HS-5 (cell line): ENCODE measurements at regions not wholly inside any gene's neighbourhood (a gene's known extent, or its start where the extent isn't known, plus 50 kb on each side); places are given as distances from the start of the nearest gene placed in this dataset.
"Not testable (repeated sequence)": the region's sequence is repeated elsewhere in the genome, so short reads cannot be mapped to it uniquely, and the experiment has no call there.

Experiments used
- DNase-seq: peaks from one replicate; pipeline ENCODE4 v3.0.0-alpha.2; 2012; ENCODE audit warnings: low read depth

DNA sequence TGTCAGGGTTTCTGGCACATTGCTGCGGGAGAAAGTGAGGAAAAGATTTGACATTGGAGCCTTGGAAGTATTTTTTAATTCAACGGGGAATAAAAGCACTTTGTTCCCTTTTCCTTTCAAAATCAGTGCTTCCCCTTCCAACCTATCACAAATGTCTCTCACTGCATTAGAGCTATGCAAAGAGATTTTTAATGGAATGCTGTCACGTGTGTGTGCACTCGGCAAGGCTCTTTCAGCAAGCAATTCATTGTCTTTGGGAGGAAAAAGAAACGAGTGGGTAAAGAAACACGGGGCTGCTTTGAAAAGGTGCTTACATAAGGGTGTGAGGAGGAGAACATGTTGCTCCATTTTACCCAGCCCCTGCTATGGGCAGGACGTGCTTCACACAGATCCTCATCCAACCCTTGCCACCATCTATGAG, 490.4 kb upstream of the PROK2 start:
- no peak for DNase-seq

- peak; percentile 46 for DNase-seq
Measured at GRCh38 chr3:72274493-72275330, 489.8 kb upstream of the PROK2 start.

- DNase-seq = no peak
Measured at GRCh38 chr3:72273615-72274014, 488.7 kb upstream of the PROK2 start.

- no peak for DNase-seq
Measured at GRCh38 chr3:72272356-72272755, 487.4 kb upstream of the PROK2 start.

DNA sequence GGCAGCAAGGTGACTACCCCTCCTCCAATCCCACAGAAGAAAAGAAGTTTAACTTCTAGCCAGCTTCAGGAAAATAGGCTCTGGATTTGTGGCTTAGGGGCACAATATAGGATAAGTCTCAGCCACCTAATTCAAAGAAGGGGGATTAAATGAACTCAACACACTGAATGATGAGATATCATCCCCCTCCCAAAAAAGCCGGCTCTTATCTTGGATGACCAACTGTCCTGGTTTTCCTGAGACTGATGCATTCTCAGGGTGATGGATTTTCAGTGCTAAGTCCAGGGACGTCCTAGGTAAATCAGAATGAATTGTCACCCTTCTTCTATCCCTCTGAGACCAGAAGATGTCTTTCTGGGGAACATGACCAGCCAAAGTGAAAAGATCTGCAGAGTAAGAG, 487.0 kb upstream of the PROK2 start:
- no peak for DNase-seq

GRCh38 chr3:72271216-72271615, 486.3 kb upstream of the PROK2 start:
- DNase-seq = no peak

GRCh38 chr3:72270730-72271129, 485.8 kb upstream of the PROK2 start:
- no peak for DNase-seq

DNA sequence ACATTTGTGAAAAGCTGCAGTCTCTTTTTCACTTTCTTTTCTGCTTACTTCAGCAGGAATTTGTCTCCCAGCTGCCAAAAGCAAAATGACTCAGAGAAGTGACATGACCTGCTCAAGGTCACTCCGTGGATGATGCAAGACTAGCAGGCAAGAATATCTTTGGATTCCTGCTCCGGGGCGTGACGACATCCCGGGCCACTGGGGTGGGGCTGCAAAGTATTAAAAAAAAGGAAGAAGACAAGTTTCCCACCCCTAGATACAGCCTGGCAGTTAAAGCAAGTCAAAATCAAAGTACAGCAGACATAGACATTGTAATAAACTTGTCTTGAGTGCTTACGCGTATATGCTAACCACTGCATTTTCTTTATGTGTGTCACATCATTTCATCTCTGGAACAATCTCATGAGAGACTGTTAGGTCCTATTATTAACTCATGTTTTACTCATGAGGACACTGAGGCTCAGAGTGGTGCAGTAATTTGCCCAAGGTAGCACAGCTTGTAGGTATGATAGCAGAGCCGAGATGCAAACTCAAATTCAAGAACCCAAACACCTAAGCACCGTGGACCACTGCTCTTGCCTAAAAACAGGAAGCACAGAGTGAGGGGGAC, 485.2 kb upstream of the PROK2 start:
- DNase-seq = peak; percentile 69

DNA sequence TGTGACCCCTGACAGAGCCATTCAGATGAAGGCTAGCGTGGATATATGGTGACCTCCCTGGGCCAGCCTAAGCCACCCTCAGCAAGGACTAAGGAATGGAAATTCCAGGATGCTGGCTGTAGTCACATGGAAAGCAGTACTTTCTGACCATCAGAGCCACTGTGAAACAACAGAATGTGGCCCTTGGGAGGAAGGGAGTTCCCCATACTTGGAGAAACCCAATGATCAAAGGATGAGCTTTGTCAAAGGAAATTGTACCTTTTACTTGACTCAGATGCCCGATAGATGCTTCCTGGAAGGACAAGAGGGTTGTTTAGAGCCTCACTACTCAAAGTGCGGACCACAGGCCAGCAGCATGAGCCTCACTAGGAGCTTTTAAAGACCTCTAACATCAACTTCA, 484.5 kb upstream of the PROK2 start:
- no peak for DNase-seq

- not testable (repeated sequence) for DNase-seq
Measured at GRCh38 chr3:72266921-72267524, 482.1 kb upstream of the PROK2 start.

DNA sequence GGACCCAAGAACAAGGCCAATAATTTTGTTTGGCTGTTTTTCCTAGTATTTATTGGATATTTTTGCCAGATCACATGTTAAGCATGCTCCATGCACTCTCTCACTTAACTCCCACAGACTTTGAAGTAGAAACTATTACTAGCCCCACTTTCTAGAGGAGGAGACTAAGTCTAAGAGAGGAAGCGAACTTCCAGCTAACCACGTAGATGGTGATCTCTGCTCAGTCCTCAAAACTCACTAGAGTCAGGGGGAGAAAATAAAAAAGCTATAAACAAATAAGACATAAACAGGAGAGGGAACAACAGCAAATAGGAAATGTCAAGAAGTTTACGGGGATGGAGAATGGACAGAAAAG, 481.0 kb upstream of the PROK2 start:
- DNase-seq = no peak

- no peak for DNase-seq
Measured at GRCh38 chr3:72265256-72266015, 480.5 kb upstream of the PROK2 start.

GRCh38 chr3:72263223-72263990, 478.5 kb upstream of the PROK2 start:
- DNase-seq = no peak

GRCh38 chr3:72262736-72263135, 477.8 kb upstream of the PROK2 start:
- DNase-seq = no peak

DNA sequence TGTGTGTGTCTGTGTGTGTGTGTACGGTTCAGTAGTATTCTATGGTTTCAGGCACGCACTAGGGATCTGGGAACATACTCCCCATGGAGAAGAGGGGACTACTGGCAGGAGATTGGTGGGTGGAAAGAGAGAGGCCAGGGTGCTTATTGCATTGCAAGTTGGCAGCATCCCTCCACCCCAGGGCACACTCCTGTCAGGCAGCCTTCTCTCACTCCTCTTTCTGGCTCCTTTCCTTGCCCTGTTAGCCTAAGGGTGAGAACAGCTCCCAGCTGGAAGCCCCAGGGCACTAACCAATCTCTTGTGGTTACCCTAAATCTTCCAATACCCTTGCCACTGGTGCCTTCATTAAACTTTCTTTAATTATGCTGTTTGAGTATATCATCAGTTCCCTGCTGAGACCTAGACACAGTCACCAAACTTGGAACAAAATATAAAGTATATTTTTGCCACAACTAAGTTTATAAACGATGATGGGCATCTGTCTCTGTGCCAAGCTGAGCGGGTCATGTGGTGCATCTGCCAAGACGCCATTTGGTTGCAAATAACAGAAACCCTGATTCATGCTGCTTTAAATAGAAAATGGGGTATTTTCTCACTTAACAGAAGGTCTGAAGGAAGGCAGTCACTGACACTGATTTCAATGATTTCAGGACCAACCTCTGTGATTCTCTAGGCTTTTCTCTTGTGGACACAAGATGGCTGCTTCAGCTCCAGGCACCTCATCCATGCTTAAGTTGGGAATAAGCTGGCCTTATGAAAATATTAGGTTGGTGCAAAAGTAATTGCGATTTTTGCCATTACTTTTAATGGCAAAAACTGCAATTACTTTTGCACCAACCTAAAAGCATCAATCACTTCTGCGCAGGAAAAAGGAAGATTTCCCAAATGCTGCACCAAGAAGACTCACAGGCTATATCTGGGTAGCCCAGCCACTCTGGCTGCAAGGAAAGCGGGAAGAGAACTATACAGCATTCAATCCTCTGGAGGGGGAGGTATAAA, 476.9 kb upstream of the PROK2 start:
- no peak for DNase-seq

DNA sequence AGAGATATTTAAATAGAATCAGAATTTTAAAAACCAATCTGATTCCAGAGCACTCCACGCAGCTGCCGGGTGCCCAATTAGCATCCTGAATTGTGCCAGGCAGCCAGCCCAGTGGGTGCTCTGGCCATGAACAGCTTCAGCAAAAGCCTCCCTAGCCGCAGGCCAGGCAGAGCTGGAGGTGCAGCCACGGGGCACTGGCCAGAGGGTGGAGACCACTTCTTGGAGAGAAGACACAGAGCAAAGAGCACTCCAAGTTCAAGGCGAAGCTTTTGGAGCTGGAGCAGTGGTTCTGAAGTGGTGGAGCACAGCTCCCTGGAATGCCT, 475.6 kb upstream of the PROK2 start:
- DNase-seq = no peak

DNA sequence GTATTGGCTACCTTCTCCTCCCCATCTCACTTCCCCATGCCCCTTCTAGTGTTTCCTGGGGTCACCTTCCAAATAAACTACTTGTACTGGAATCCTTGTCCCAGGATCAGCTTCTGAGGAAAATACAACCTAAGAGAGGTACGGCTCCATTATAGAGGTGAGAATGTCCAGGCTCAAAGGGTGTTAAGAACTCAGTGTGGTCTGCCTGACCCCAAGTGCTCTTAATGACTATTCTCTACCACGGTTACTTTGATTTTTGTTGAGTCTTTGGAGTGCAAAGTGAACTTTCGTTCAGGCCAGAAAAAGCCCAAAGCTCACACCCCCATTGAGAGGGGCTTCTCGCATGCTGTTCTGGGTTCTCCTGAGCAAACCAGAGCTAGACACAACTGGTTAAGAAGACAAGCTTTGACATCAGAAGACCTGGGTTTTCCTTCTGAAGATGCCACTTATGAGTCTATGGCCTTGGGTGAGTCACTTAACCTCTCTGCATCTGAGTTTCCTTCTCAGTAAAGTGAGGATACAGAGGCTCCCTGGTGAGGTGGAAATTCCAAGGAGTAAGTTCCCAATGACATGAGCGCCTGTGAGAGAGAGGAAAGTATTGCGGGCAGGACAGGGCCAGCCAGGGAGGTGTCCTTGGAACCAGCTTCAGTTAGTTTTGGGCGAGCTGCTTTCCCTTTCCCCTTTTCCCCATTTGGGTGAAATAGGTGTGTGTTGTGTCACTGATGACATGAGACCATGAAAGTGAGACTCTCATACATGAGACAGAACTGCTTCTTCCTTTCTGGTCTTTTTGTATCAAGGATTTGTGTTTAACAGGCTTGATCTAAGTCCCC, 475.0 kb upstream of the PROK2 start:
- DNase-seq = no peak

DNA sequence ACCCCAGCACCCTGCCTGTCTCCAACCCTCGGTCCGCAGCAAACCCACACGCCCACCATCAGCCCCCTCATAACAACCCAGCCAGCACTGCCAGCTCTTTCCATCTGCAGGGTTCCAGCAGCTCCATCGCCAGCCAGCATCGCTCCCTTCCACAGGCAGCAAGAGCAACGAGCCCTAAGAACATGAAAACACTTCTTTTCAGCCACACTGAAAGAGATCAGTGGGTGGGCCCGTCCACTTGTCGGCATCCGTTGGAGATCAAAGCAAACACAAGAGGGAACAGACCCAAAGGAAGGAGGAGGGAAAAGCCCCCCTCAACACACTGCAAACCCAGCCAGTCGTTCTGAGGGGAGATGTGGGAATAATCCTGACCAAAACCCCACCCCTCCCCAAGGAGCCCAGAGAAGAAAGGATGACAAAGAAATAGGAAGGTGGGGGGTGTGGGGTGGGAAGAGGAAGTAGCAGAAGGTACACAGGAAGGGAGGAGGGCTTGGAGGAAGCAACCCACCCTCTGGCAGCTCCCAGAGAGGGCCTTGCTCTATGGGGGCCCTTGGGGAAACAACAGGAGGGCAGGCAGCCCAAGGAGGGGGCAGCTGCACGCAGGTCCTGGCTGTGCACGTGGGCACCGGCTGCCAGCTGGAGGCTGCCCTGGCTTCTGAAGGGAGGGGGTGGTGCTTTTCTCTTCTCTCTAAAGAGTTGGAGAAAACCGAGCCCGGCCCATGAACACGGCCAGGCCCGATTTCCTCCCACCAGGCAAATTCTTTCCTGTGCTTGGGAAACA, 473.6 kb upstream of the PROK2 start:
- no peak for DNase-seq

DNA sequence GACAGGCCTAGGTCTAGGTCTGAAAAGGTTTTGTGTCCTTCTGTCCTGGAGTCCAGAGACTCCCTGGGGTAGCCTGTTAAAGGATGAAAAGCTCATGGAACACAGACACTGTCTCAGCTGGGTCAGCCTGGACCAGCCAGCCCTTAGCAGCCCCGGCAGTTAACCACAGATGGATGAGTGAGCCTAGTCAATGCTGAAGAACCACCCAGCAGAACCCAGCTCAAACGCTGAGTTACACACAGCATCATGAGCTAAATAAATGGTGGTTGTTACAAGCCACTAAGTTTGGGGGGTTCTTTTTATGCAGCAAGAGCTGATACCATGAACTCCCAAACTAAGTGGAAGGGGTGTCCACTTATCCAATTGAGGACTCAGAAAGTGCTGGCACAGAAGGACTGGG, 472.8 kb upstream of the PROK2 start:
- no peak for DNase-seq
